HL-60 (cell line): ENCODE measurements at regions not wholly inside any gene's neighbourhood (a gene's known extent, or its start where the extent isn't known, plus 50 kb on each side); places are given as distances from the start of the nearest gene placed in this dataset.

Experiments used
- DNase-seq, 2 experiments: peaks; one replicate each; pipeline ENCODE4 v3.0.0-alpha.2; 2010 to 2020; ENCODE audit warnings: low read depth in 1 of 2, low spot score in 1 of 2
- H3K27ac ChIP-seq: fragments of 250-450 bp; sonication (Bioruptor Pico); replicated peaks from 2 replicates; pipeline ENCODE4 v1.5.1; 2020; ENCODE audit warnings: mild to moderate bottlenecking, moderate library complexity
- H3K27me3 ChIP-seq: fragments of 250-450 bp; sonication (Bioruptor Pico); 2 replicates; pipeline ENCODE4 v1.5.1; 2021; ENCODE audit warnings: mild to moderate bottlenecking, moderate library complexity; ENCODE audit not compliant: insufficient read depth, poor library complexity, severe bottlenecking
- H3K4me3 ChIP-seq: replicated peaks from 2 replicates; pipeline ENCODE4 v1.5.1; 2011; ENCODE audit warnings: mild to moderate bottlenecking, control low read depth, low read length; ENCODE audit not compliant: insufficient read depth
- CTCF ChIP-seq: IDR thresholded peaks from one replicate; pipeline ENCODE4 v1.5.1; 2011; ENCODE audit warnings: low read length, control low read depth, inconsistent platforms; ENCODE audit not compliant: insufficient read depth
- GABPA ChIP-seq: IDR thresholded peaks from 2 replicates; pipeline ENCODE4 v1.6.1; 2012; ENCODE audit warnings: low read depth
- POLR2AphosphoS5 ChIP-seq: IDR thresholded peaks from 2 replicates; pipeline ENCODE4 v1.6.1; 2012; ENCODE audit warnings: low read depth
- REST ChIP-seq: IDR thresholded peaks from 2 replicates; pipeline ENCODE4 v1.6.1; 2012; ENCODE audit warnings: low read depth; ENCODE audit not compliant: insufficient replicate concordance
- SPI1 ChIP-seq: IDR thresholded peaks from 2 replicates; pipeline ENCODE4 v1.6.1; 2012; ENCODE audit warnings: low read depth, mild to moderate bottlenecking, borderline replicate concordance

- H3K4me3 ChIP-seq: no peak overlapping the region
- no peak overlapping the region for H3K27ac ChIP-seq
- no peaks in the 10 kb centered on the region for H3K27me3 ChIP-seq
- TF ChIP-seq GABPA (no peak), REST (no peak), POLR2AphosphoS5 (no peak), SPI1 (no peak), CTCF (no peak)
- no peak for DNase-seq
Measured at GRCh38 chr14:87815121-87815520, 177.9 kb downstream of the GALC start.

GRCh38 chr14:87813686-87814085 lies 179.3 kb downstream of the GALC start:
- no peaks in the 10 kb centered on the region for H3K27me3 ChIP-seq
- no peak overlapping the region for H3K27ac ChIP-seq
- DNase-seq: no peak
- TF ChIP-seq CTCF: no peak
- no peak for TF ChIP-seq SPI1
- no peak for TF ChIP-seq REST
- no peak for TF ChIP-seq GABPA
- TF ChIP-seq POLR2AphosphoS5: no peak
- H3K4me3 ChIP-seq: no peak overlapping the region

- TF ChIP-seq CTCF (no peak), REST (no peak), SPI1 (no peak), POLR2AphosphoS5 (no peak), GABPA (no peak)
- no peak for DNase-seq
- Histone ChIP-seq H3K27me3 (no peaks in the 10 kb centered on the region), H3K27ac (no peak overlapping the region), H3K4me3 (no peak overlapping the region)
Measured at GRCh38 chr14:87813211-87813610, 179.8 kb downstream of the GALC start.
